ENCODE measurements at regions not wholly inside any gene's neighbourhood (a gene's known extent, or its start where the extent isn't known, plus 50 kb on each side); places are given as distances from the start of the nearest gene placed in this dataset.

GRCh38 chr7:16261100-16261499 lies 160.2 kb downstream of the CRPPA start:
- TF ChIP-seq CTCF (IDR thresholded peaks at IDR 0.05; ENCODE audit: borderline replicate concordance, extremely low read depth, low read length, poor library complexity, severe bottlenecking) (no peak), EZH2 (IDR thresholded peaks at IDR 0.05; ENCODE audit: borderline replicate concordance, low read depth, low read length, severe bottlenecking) (no peak)
